Esophagus (tissue), 2 donors: ENCODE measurements at regions not wholly inside any gene's neighbourhood (a gene's known extent, or its start where the extent isn't known, plus 50 kb on each side); places are given as distances from the start of the nearest gene placed in this dataset.

Experiments
- H3K27ac ChIP-seq, 2 donors: one replicate each; pipeline ENCODE4 v1.5.1; 2013; ENCODE audit warnings: low read depth in 2 of 2, mild to moderate bottlenecking in 2 of 2, inconsistent platforms in 1 of 2, low read length in 1 of 2, moderate library complexity in 1 of 2
- H3K27me3 ChIP-seq, 2 donors: one replicate each; pipeline ENCODE4 v1.6.1; 2013; ENCODE audit warnings: low read length in 2 of 2, control low read depth in 1 of 2, mild to moderate bottlenecking in 1 of 2; ENCODE audit not compliant: insufficient read depth in 2 of 2, control insufficient read depth in 1 of 2
- H3K36me3 ChIP-seq, 2 donors: one replicate each; pipeline ENCODE4 v1.6.1; 2013; ENCODE audit warnings: low read length in 1 of 2; ENCODE audit not compliant: control insufficient read depth in 2 of 2, insufficient read depth in 2 of 2
- H3K4me1 ChIP-seq, 2 donors: one replicate each; pipeline ENCODE4 v1.6.1; 2013; ENCODE audit warnings: low read length in 1 of 2; ENCODE audit not compliant: control insufficient read depth in 2 of 2, insufficient read depth in 2 of 2
- H3K4me3 ChIP-seq, 2 donors: one replicate each; pipeline ENCODE4 v1.5.1; 2013; ENCODE audit warnings: low read length in 2 of 2, mild to moderate bottlenecking in 2 of 2, low read depth in 1 of 2, moderate library complexity in 1 of 2
- H3K9me3 ChIP-seq, 2 donors: one replicate each; pipeline ENCODE4 v1.6.1; 2013; ENCODE audit warnings: mild to moderate bottlenecking in 2 of 2, low read depth in 1 of 2, low read length in 1 of 2, moderate library complexity in 1 of 2; ENCODE audit not compliant: control insufficient read depth in 2 of 2, insufficient read depth in 1 of 2
- WGBS, 2 donors: extraction: QIAGEN DNeasy Blood & Tissue Kit; methylation state at CpG; one replicate each; pipeline ENCODE4 v1.1.7; 2013; 5-methylcytosine and 5-hydroxymethylcytosine counted together
- donor health status: healthy with polysubstance abuse.
- donor health status: Bipolar disorder and iron deficiency.

DNA sequence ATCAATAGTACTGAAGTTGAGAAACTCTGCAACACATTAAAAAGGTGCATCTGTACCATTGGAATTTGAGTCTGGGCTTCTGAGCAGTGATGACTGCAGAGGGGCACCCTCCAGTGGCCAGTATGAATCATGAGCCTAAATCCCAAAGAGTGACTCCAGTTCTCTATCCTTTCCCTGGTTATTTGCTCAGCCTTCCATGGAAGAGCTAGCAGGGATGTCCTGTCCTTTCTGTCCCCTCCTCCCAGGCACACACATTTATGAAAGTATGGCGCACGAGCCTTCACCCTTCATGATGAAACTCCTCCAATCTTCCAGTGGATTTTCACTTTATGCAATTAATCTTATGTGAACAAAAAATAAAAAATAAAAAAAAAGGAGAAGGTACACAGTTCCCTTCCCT is 81.0 kb downstream of the ESM1 start:
- Histone ChIP-seq H3K9me3 (no peaks in the 10 kb centered on the region), H3K27ac (no peak overlapping the region), H3K4me1 (no peaks in the 10 kb centered on the region), H3K27me3 (no peaks in the 10 kb centered on the region), H3K36me3 (no peaks in the 10 kb centered on the region), H3K4me3 (no peak overlapping the region)
- 69 to 78% methylated on average over 2 of the region's 2 CpGs for WGBS, 2 donors

DNA sequence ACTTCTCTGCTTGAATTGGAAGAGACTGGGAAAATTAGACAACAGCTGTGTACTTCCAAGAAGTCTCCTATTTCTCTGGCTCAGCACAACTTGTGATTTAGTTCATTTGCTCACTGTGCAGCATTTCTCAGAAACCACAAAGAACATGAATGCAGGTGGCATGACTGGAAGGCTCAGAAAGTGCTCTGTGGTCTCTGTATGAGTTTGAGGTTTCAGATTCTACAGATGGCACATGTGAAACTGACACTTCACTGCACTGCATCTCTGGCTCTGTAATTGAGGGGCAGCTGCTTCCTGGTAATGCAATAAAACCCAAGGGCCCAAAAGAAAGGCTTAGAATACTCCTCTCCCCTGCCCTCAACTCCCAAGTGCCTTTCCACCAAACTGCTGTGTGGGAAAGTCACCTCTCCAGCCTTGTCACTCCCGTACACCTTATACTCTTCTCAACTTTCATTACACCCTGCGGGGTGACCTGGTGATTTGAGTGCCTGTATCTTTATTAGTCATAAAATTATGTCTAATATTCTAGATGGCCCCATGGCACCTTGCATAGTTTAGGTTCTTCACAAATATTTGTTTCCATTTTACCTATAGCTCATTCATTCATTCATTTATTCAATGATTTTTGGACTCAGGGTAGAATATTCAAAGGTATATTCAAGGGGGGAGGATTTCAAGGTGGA is 82.5 kb downstream of the ESM1 start:
- Histone ChIP-seq H3K27ac (no peak overlapping the region), H3K4me1 (no peaks in the 10 kb centered on the region), H3K9me3 (no peaks in the 10 kb centered on the region), H3K36me3 (no peaks in the 10 kb centered on the region), H3K27me3 (no peaks in the 10 kb centered on the region), H3K4me3 (no peak overlapping the region)
- WGBS, 2 donors = 73 to 76% methylated on average over 2 of the region's 2 CpGs

DNA sequence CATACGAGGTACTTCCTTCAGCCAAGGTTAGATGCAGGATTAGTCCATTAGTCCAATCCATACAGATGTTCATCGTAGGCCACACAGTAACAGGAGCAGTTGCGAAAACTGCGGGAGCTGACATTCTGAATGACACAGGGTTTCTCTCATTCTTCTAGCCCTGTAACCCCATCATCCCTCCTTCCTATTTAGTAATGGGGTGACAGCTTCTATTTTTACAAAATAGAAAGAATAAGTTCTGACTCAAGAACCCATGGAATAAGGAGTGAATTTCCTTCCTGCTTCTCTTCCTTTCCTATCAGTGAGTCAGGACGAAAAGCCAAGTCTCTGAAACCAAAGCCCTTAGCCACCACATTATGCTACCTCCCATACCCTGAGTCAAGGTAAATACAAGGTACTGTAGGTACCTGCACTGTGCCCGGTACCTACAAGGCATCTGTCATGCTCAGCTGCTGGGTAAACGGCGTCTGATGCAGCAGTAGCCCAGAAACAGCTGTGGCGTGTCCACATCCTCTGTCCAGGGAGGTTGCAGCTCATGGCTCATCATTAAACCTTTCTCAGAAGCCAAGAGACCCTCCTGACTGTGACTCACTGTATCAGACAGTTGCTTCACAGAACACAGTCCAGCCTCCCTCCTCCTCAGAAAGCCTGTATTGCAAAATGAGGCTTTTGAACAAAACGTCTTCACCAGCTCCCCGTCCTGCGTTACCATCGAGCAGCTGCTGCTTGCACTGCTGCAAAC is 84.2 kb downstream of the ESM1 start:
- peak overlapping the region in 1 of 2 donors; percentile 19 for H3K27ac ChIP-seq
- H3K9me3 ChIP-seq = no peaks in the 10 kb centered on the region
- 67 to 72% methylated on average over 13 of the region's 13 CpGs for WGBS, 2 donors
- H3K27me3 ChIP-seq = no peaks in the 10 kb centered on the region
- no peaks in the 10 kb centered on the region for H3K4me1 ChIP-seq
- H3K4me3 ChIP-seq = no peak overlapping the region
- no peaks in the 10 kb centered on the region for H3K36me3 ChIP-seq

DNA sequence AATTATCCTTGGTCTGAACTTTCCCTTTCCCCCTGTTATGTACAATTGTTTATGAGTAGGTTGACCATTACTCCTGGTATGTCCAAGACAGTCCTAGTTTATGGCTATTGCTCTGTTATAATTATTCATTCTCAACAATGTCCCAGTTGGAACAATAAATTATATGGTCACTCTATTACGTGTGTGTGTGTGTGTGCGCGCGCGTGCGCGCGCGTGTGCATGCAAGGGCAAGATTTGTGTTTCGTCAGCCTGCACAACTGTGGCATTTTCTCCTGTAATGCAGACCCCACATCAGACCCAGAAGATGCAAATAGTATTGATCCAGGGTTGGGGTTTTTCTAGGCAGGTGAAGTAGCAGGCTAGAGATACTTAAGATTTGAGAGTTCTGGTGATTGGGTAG is 88.4 kb downstream of the ESM1 start:
- Histone ChIP-seq H3K27ac (no peak overlapping the region), H3K4me3 (no peak overlapping the region), H3K9me3 (no peaks in the 10 kb centered on the region), H3K36me3 (no peaks in the 10 kb centered on the region), H3K27me3 (no peaks in the 10 kb centered on the region), H3K4me1 (no peaks in the 10 kb centered on the region)
- WGBS, 2 donors = 92 to 96% methylated on average over 10 of the region's 10 CpGs

DNA sequence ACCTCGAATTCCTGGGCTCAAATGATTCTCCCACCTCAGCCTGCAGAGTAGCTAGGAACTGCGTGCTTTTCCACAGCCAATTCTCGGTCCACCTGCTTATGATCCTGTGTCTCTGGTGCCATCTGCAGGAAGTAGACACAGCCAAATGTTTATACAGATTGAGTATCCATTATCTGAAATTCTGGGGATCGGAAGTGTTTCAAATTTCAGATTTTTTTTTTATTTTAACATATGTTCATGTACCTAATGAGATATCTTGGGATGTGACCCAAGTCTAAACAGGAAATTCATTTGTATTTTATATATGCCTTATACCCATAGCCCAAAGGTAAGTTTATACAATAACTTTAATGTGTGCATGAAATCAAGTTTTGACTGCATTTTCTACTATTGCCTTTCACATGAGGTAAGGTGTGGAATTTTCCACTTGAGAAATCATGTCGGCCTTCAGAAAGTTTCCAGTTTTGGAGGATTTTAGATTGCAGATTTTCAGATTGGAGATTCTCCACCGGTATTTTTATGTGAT is 89.5 kb downstream of the ESM1 start:
- WGBS, 2 donors = 35 to 38% methylated on average over 6 of the region's 6 CpGs
- Histone ChIP-seq H3K36me3 (no peaks in the 10 kb centered on the region), H3K27ac (no peak overlapping the region), H3K4me1 (no peaks in the 10 kb centered on the region), H3K9me3 (no peaks in the 10 kb centered on the region), H3K4me3 (no peak overlapping the region), H3K27me3 (no peaks in the 10 kb centered on the region)

DNA sequence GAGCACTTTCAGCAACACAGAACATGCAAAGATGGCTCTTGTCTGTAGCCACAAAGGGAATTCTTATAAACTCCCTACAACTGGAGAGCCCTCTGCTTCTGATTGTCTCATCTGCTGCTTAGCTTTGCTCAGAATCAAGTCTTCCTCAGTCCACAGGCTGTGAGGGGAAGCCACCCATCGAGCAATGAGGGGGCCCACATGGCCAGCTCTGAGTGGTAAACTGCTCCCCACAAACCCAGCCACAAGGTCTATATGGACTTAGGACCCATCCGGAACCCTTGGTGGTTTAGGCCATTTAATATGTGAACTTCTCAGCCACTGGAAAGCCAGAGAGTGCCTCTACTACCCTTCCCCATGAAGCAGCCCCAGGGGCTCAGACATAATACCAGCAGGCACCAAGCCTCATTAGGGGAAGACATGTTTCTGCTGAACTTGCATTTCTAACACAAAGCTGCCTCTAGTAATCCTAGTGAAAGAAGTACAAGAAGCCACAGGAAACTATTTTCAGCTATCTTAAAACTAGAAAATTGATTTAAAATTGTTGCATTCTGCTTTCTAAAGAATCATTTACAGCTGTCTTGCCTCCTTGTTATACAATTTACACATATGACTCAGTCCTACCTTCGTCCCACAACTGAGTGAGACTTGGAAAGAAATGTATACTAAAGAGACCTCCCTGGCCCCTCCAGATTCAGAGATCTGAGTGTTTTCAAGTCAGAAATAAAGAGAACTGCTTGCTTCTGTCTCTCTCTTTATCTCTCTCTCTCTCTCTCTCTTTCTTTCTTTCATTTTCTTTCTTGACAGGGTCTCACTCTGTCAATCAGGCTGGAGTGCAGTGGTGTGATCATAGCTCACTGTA is 90.2 kb downstream of the ESM1 start:
- Histone ChIP-seq H3K36me3 (no peaks in the 10 kb centered on the region), H3K9me3 (no peaks in the 10 kb centered on the region), H3K27me3 (no peaks in the 10 kb centered on the region), H3K4me1 (no peaks in the 10 kb centered on the region), H3K27ac (no peak overlapping the region), H3K4me3 (no peak overlapping the region)
- WGBS, 2 donors = 62 to 71% methylated on average over 3 of the region's 3 CpGs

DNA sequence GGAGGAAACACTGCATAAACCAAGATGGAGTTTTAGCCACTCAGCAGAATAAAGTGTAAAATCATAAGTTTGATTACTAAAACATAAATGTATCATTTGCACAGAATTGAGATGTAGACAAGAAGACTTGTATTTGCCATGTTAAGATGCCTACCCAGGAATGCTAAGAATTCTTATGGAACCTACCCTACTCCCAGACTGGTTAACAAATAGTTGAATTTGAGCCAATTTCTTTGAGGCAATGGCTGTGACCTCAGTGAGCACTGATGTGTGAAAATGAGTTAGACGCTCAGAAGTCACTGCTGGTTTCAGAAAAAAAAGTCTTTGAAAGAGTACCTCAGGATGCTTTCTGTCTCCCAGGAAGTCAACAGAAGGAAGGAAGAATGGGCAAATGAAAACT is 95.6 kb downstream of the ESM1 start:
- 27 to 32% methylated on average over 1 of the region's 1 CpG for WGBS, 2 donors
- Histone ChIP-seq H3K27ac (no peak overlapping the region), H3K4me1 (no peaks in the 10 kb centered on the region), H3K27me3 (no peaks in the 10 kb centered on the region), H3K9me3 (no peaks in the 10 kb centered on the region), H3K36me3 (no peaks in the 10 kb centered on the region), H3K4me3 (no peak overlapping the region)

DNA sequence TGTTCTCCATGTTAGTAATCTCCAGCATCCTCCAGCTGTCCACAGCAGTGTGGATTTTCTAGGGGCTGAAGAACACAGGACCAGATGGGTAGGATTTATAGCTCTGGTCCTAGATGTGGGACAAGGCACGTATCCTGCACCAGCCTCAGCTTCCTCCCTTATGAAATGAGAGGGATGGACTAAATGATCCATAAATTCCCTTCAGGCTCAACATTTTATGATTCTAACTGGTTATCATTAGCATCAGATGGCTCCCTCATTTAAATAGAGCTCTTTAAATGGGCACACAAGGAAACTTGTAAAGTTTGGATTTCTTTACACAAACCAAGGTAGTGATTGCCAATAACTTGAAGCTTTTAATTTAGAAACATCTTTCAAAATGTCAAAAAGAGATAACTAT is 97.7 kb downstream of the ESM1 start:
- peaks cover 5% of the 10 kb centered on the region in 2 donors for H3K4me1 ChIP-seq
- WGBS, 2 donors = 94 to 97% methylated on average over 1 of the region's 1 CpG
- no peaks in the 10 kb centered on the region for H3K36me3 ChIP-seq
- no peaks in the 10 kb centered on the region for H3K9me3 ChIP-seq
- no peak overlapping the region for H3K27ac ChIP-seq
- peaks cover 0 to 8% of the 10 kb centered on the region in 2 donors for H3K27me3 ChIP-seq
- H3K4me3 ChIP-seq = no peak overlapping the region

DNA sequence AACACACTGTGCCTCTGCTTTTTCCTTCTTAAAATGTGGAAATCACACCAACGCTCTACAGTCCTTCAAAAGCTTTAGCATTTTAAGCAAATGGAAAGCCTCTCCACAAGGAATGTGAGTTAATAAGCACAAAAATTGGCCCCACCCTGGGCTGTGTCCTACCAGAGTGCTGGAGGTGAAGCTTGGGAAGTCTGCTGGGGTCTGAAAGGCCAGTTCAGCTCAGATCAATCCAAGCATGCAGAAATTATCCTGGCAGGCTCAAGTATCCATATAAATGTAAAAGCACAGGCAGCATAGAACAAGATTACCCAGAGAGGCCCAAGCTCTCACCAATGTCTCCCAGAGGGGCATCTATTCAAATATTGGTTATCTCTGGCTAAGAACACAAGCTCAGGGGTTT is 98.5 kb downstream of the ESM1 start:
- H3K36me3 ChIP-seq = no peaks in the 10 kb centered on the region
- peaks cover 5 to 6% of the 10 kb centered on the region in 2 donors for H3K4me1 ChIP-seq
- no peaks in the 10 kb centered on the region for H3K9me3 ChIP-seq
- no peak overlapping the region for H3K27ac ChIP-seq
- peaks cover 0 to 8% of the 10 kb centered on the region in 2 donors for H3K27me3 ChIP-seq
- WGBS, 2 donors = 87 to 94% methylated on average over 1 of the region's 1 CpG
- no peak overlapping the region for H3K4me3 ChIP-seq
